Activated B cell treated with CpG ODN at 0.5 μM for 24 hours (primary cell): ENCODE measurements at regions not wholly inside any gene's neighbourhood (a gene's known extent, or its start where the extent isn't known, plus 50 kb on each side); places are given as distances from the start of the nearest gene placed in this dataset.

Experiments
- ATAC-seq: fragments of 200-7000 bp; cut with Tn5 transposase; one replicate; pipeline ENCODE4 v1.10.0; 2021; ENCODE audit warnings: low read depth, mild to moderate bottlenecking, moderate library complexity
- CTCF ChIA-PET: fragments of 350-600 bp; sonication (Branson Sonifier 250); formaldehyde crosslinking; loops from one replicate; lab custom pipeline; 2021; ENCODE audit warnings: antibody characterized with exemption; lab: Charles Lee
- POLR2A ChIA-PET: fragments of 350-600 bp; sonication (Branson Sonifier 250); formaldehyde crosslinking; loops from one replicate; lab custom pipeline; 2021; ENCODE audit warnings: antibody characterized with exemption; lab: Charles Lee
- DNase-seq: peaks from one replicate; pipeline ENCODE4 v3.0.0; 2022
- H3K27ac Mint-ChIP-seq: one replicate; pipeline ENCODE4 v1.8.0; 2020; ENCODE audit warnings: mixed read lengths
- H3K27me3 Mint-ChIP-seq: one replicate; pipeline ENCODE4 v1.8.0; 2021; ENCODE audit warnings: mixed read lengths
- H3K36me3 Mint-ChIP-seq: one replicate; pipeline ENCODE4 v1.8.0; 2021; ENCODE audit warnings: low read depth, mixed read lengths
- H3K4me1 Mint-ChIP-seq: one replicate; pipeline ENCODE4 v1.8.0; 2021; ENCODE audit warnings: mixed read lengths
- H3K4me3 Mint-ChIP-seq: one replicate; pipeline ENCODE4 v1.8.0; 2020; ENCODE audit warnings: mild to moderate bottlenecking, mixed read lengths
- H3K9me3 Mint-ChIP-seq: one replicate; pipeline ENCODE4 v1.8.0; 2020; ENCODE audit warnings: mixed read lengths
- CTCF ChIP-seq: fragments of 200-600 bp; IDR thresholded peaks from one replicate; pipeline ENCODE4 v1.8.0; 2022; ENCODE audit warnings: antibody characterized with exemption, mild to moderate bottlenecking
- intact Hi-C: fragments of 100-400 bp; cut with micrococcal nuclease; formaldehyde crosslinking; loops from one replicate; pipeline ENCODE4 v1.15.1; 2024

GRCh38 chr5:89042746-89043145 is 159.8 kb upstream of the MEF2C start:
- ATAC-seq (no peak), DNase-seq (no peak)
- no peaks in the 10 kb centered on the region for H3K36me3 Mint-ChIP-seq
- H3K4me3 Mint-ChIP-seq = no peak overlapping the region
- POLR2A ChIA-PET = interaction anchor here (0.7 kb wide), 1 partner anchor 541 kb away, joined by 3 read pairs; no protein-coding TSS in a partner anchor
- CTCF ChIA-PET = no interaction called here
- no peaks in the 10 kb centered on the region for H3K27me3 Mint-ChIP-seq
- H3K27ac Mint-ChIP-seq = no peak overlapping the region
- intact Hi-C loops = no loop called here
- H3K4me1 Mint-ChIP-seq = peaks cover 26% of the 10 kb centered on the region
- H3K9me3 Mint-ChIP-seq = no peaks in the 10 kb centered on the region
- no peak for TF ChIP-seq CTCF

- Mint-ChIP-seq H3K27ac (no peak overlapping the region), H3K36me3 (no peaks in the 10 kb centered on the region), H3K27me3 (no peaks in the 10 kb centered on the region), H3K4me3 (no peak overlapping the region), H3K9me3 (no peaks in the 10 kb centered on the region), H3K4me1 (peaks cover 26% of the 10 kb centered on the region)
- ChIA-PET CTCF (no interaction called here), POLR2A (no interaction called here)
- no peak for TF ChIP-seq CTCF
- ATAC-seq = no peak
- intact Hi-C loops = no loop called here
- DNase-seq = no peak
Observed at GRCh38 chr5:89041976-89042375, 159.0 kb upstream of the MEF2C start.

- Mint-ChIP-seq H3K27ac (no peak overlapping the region), H3K27me3 (no peaks in the 10 kb centered on the region), H3K4me1 (peaks cover 26% of the 10 kb centered on the region), H3K4me3 (no peak overlapping the region), H3K36me3 (no peaks in the 10 kb centered on the region), H3K9me3 (no peaks in the 10 kb centered on the region)
- intact Hi-C loops = no loop called here
- ChIA-PET POLR2A (no interaction called here), CTCF (no interaction called here)
- DNase-seq = no peak
- no peak for ATAC-seq
- no peak for TF ChIP-seq CTCF
Observed at GRCh38 chr5:89041249-89041779, 158.3 kb upstream of the MEF2C start.

GRCh38 chr5:89036704-89037489 is 153.9 kb upstream of the MEF2C start:
- ChIA-PET POLR2A (no interaction called here), CTCF (no interaction called here)
- no peak overlapping the region for H3K4me3 Mint-ChIP-seq
- no peaks in the 10 kb centered on the region for H3K9me3 Mint-ChIP-seq
- no peak overlapping the region for H3K27ac Mint-ChIP-seq
- intact Hi-C loops = no loop called here
- H3K27me3 Mint-ChIP-seq = no peaks in the 10 kb centered on the region
- H3K36me3 Mint-ChIP-seq = no peaks in the 10 kb centered on the region
- H3K4me1 Mint-ChIP-seq = peaks cover 14% of the 10 kb centered on the region
- ATAC-seq (no peak), DNase-seq (no peak)
- TF ChIP-seq CTCF = no peak

GRCh38 chr5:89036166-89036565 is 153.2 kb upstream of the MEF2C start:
- no peak for TF ChIP-seq CTCF
- intact Hi-C loops = no loop called here
- DNase-seq (no peak), ATAC-seq (no peak)
- ChIA-PET CTCF (no interaction called here), POLR2A (no interaction called here)
- H3K4me3 Mint-ChIP-seq = no peak overlapping the region
- H3K4me1 Mint-ChIP-seq = peaks cover 7% of the 10 kb centered on the region
- no peaks in the 10 kb centered on the region for H3K27me3 Mint-ChIP-seq
- H3K36me3 Mint-ChIP-seq = no peaks in the 10 kb centered on the region
- no peak overlapping the region for H3K27ac Mint-ChIP-seq
- no peaks in the 10 kb centered on the region for H3K9me3 Mint-ChIP-seq
